ENCODE measurements at regions not wholly inside any gene's neighbourhood (a gene's known extent, or its start where the extent isn't known, plus 50 kb on each side); places are given as distances from the start of the nearest gene placed in this dataset.
"Not testable (repeated sequence)": the region's sequence is repeated elsewhere in the genome, so short reads cannot be mapped to it uniquely, and the experiment has no call there.

DNA sequence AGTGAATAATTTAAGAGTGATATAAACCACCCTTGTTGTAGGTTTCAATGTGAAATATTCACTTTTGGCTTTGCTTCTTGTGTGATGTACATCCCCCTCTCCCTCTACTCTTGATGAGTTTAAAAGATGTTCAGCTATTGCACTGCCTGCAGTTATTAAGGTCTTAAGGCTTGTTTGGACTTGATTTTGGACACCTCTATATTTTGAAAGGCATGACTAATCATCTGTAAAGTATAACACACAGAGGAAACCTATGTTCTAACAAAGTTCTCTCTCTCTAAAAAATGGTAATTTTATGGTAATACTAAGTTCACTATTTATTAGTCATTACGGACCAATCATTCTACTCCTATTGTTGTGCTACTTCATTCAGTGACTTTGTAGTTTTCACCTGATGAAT is 1719.9 kb downstream of the GRIK2 start:
- 84 to 94% (median 92%) methylated on average over 1 of the region's 1 CpG for WGBS, 5 donors
- DNase-seq, result no peak
- H3K9me3 ChIP-seq, result no peaks in the 10 kb centered on the region
- intact Hi-C loops (cut with DNase I; ENCODE audit: low total_unique reads), result no loop called here
- no peak overlapping the region for H3K4me3 ChIP-seq
- no peaks in the 10 kb centered on the region for H3K4me1 ChIP-seq
- H3K36me3 ChIP-seq, result no peaks in the 10 kb centered on the region
- H3K27ac ChIP-seq, result no peak overlapping the region
- H3K27me3 ChIP-seq, result no peaks in the 10 kb centered on the region
- TF ChIP-seq POLR2A (IDR thresholded peaks at IDR 0.05), result no peak
- TF ChIP-seq, protein P1, sequence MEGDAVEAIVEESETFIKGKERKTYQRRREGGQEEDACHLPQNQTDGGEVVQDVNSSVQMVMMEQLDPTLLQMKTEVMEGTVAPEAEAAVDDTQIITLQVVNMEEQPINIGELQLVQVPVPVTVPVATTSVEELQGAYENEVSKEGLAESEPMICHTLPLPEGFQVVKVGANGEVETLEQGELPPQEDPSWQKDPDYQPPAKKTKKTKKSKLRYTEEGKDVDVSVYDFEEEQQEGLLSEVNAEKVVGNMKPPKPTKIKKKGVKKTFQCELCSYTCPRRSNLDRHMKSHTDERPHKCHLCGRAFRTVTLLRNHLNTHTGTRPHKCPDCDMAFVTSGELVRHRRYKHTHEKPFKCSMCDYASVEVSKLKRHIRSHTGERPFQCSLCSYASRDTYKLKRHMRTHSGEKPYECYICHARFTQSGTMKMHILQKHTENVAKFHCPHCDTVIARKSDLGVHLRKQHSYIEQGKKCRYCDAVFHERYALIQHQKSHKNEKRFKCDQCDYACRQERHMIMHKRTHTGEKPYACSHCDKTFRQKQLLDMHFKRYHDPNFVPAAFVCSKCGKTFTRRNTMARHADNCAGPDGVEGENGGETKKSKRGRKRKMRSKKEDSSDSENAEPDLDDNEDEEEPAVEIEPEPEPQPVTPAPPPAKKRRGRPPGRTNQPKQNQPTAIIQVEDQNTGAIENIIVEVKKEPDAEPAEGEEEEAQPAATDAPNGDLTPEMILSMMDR (IDR thresholded peaks at IDR 0.05), result no peak
- no peak for TF ChIP-seq EP300 (IDR thresholded peaks at IDR 0.05)
- TF ChIP-seq POLR2AphosphoS5 (IDR thresholded peaks at IDR 0.05), result no peak

DNA sequence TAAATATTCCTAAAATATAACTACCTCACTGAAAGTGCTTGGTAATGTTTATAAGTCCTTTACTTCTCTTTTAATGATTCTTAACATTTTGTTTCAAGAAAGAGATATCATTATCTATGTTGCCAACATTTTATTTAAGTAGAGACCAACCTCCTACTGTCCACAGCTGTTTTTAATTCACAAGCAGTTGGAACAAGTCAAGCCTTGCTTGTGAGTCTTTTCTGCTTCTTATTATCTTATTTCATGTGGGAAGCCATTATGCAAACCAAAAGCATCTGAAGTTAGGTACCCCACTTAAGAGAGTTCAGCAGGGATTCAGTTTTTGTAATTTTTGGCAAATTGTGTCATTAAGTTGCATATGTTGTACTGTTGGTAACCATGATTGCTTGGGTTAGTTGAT is 1714.5 kb downstream of the GRIK2 start:
- no peak for TF ChIP-seq EP300 (IDR thresholded peaks at IDR 0.05)
- no peak for TF ChIP-seq POLR2AphosphoS5 (IDR thresholded peaks at IDR 0.05)
- TF ChIP-seq POLR2A (IDR thresholded peaks at IDR 0.05), result no peak
- no peaks in the 10 kb centered on the region for H3K9me3 ChIP-seq
- no peaks in the 10 kb centered on the region for H3K36me3 ChIP-seq
- no peak for DNase-seq
- H3K27me3 ChIP-seq, result no peaks in the 10 kb centered on the region
- no peak overlapping the region for H3K27ac ChIP-seq
- H3K4me3 ChIP-seq, result no peak overlapping the region
- no peaks in the 10 kb centered on the region for H3K4me1 ChIP-seq
- intact Hi-C loops (cut with DNase I; ENCODE audit: low total_unique reads), result no loop called here

DNA sequence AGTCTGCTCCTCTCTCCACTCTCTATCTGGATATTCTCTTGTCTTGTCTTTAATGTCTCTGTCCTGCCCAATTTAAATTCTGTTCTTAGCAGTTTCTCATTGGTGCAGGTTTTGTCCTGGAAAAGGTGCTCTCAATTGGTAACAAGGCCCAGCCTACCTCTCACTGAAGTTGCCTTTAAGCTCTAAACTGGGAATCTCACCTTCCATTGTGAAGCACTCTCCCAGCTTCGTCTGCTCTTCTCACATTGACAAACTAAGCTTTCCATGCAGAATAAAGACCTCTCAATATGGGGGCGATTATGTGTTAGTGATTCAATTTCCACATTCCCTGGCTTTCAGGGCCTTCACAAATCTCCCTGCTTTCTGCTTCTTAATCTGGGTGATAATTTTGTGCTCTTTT is 1712.2 kb downstream of the GRIK2 start:
- Histone ChIP-seq H3K27me3 (no peaks in the 10 kb centered on the region), H3K4me1 (no peaks in the 10 kb centered on the region)
- TF ChIP-seq POLR2A (IDR thresholded peaks at IDR 0.05) (no peak), EP300 (IDR thresholded peaks at IDR 0.05) (no peak), POLR2AphosphoS5 (IDR thresholded peaks at IDR 0.05) (no peak)
- TF ChIP-seq, protein P1 (IDR thresholded peaks at IDR 0.05), result no peak

DNA sequence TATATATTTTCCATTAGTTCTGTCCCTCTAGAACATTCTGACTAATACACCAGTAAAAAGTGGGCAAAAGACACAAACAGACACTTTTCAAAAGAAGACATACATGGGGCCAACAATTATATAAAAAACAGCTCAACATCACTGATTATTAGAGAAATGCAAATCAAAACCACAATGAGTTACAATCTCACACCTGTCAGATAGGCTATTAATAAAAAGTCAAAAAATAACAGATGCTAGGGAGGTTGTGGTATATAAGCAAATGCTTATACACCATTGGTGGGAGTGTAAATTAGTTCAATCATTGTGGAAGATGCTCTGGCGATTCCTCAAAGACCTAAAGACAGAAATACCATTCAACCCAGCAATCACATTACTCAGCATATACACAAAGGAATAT is 1707.8 kb downstream of the GRIK2 start:
- H3K4me3 ChIP-seq, result no peak overlapping the region
- TF ChIP-seq POLR2AphosphoS5 (IDR thresholded peaks at IDR 0.05), result no peak
- TF ChIP-seq EP300 (IDR thresholded peaks at IDR 0.05), result no peak
- TF ChIP-seq POLR2A (IDR thresholded peaks at IDR 0.05), result no peak
- TF ChIP-seq, protein P1 (IDR thresholded peaks at IDR 0.05), result no peak
- H3K9me3 ChIP-seq, result peaks cover 0 to 13% (median 2%) of the 10 kb centered on the region in 4 donors
- intact Hi-C loops (cut with DNase I; ENCODE audit: low total_unique reads), result no loop called here
- DNase-seq, result no peak
- no peaks in the 10 kb centered on the region for H3K4me1 ChIP-seq
- WGBS, 5 donors, result 88 to 97% (median 96%) methylated on average over 1 of the region's 1 CpG
- H3K36me3 ChIP-seq, result no peaks in the 10 kb centered on the region
- no peak overlapping the region for H3K27ac ChIP-seq
- no peaks in the 10 kb centered on the region for H3K27me3 ChIP-seq

More for the DNA sequence above, 1712.2 kb downstream of the GRIK2 start:
- Histone ChIP-seq H3K4me3 (no peak overlapping the region), H3K9me3 (peaks cover 0 to 5% (median 0%) of the 10 kb centered on the region in 4 donors), H3K36me3 (no peaks in the 10 kb centered on the region), H3K27ac (no peak overlapping the region)
- intact Hi-C loops (cut with DNase I; ENCODE audit: low total_unique reads), result no loop called here
- DNase-seq, result no peak
- 32 to 42% (median 35%) methylated on average over 2 of the region's 2 CpGs for WGBS, 5 donors

DNA sequence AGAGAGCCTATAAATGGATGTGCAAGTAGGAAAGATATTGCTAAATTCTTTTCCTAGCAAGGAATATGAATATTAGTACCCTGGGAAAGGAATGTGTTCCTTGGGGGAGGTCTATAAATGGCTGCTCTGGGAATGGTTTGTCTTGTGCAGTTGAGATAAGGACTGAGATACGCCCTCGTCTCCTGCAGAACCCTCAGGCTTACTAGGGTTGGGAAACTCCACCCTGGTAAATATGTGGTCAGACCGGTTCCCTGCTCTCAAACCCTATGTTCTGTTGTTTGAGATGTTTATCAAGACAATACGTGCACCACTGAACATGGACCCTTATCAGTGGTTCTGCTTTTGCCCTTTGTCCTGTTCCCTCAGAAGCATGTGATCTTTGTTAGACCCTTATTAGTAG is 1698.9 kb downstream of the GRIK2 start:
- H3K4me1 ChIP-seq; H3K27me3 ChIP-seq; H3K27ac ChIP-seq; intact Hi-C loops (cut with DNase I; ENCODE audit: low total_unique reads); H3K4me3 ChIP-seq; DNase-seq; H3K36me3 ChIP-seq: not testable (repeated sequence)
- H3K9me3 ChIP-seq, result peaks cover 0 to 34% (median 13%) of the 10 kb centered on the region in 4 donors
- 39 to 71% (median 62%) methylated on average over 4 of the region's 4 CpGs for WGBS, 5 donors
